ENCODE measurements at regions not wholly inside any gene's neighbourhood (a gene's known extent, or its start where the extent isn't known, plus 50 kb on each side); places are given as distances from the start of the nearest gene placed in this dataset.
A peak's percentile ranks its signal among the peaks of the same experiment; 100 is the strongest.

DNA sequence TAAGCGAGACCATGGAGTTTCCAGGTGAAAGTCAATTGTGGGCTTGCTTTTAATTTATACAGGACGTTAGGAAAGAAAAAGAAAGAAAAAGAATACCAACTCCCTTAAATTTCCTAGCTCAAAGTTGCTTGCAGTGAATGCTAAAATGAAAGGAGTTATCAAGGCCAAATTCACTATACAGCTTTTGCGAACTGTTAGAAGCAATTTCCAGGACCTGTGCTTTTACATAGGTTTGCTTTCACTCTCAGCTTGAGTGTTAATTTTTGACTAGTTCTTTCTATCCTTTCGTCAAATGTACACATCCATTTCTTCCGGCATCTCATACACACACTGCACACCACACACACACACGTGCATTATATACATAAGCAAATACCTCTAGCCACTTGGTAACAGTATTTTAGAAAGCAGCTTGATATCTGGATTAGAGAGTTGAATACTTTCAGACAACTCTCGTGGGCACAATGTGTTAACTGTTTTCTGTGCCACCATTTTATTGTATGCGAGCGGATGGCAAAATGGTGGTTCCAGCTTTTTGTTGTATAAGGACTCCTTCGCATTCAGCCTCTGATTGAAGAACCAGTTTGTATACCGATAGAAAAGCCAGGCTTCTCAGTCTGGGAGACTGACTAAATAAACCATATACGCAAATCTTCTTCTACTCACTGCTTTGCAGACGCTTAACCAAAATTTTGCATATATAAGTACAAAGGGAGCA lies 381.8 kb downstream of the MTX2 start:
- no peaks in the 10 kb centered on the region for H3K9me3 ChIP-seq (ENCODE audit: control insufficient read depth, low read length)
- H3K27ac ChIP-seq (ENCODE audit: low read length, poor library complexity, severe bottlenecking): no peak overlapping the region
- no peak overlapping the region for H3K4me3 ChIP-seq (ENCODE audit: insufficient read depth in 1 of 2, low read depth in 1 of 2, low read length in 2 of 2)
- H3K14ac ChIP-seq (ENCODE audit: low read length in 2 of 2): no peak overlapping the region
- H3K79me1 ChIP-seq (replicated peaks; ENCODE audit: low read length, poor library complexity, severe bottlenecking): no peaks in the 10 kb centered on the region
- H2BK15ac ChIP-seq (ENCODE audit: low read depth, poor library complexity, severe bottlenecking): no peak overlapping the region
- H3K36me3 ChIP-seq (ENCODE audit: control insufficient read depth in 1 of 2, insufficient read depth in 2 of 2, low read depth in 1 of 2, low read length in 2 of 2): no peaks in the 10 kb centered on the region
- H3K23ac ChIP-seq (ENCODE audit: low read length in 2 of 2): no peak overlapping the region
- no peak overlapping the region for H2BK120ac ChIP-seq (ENCODE audit: low read depth, low read length)
- no peak for DNase-seq
- WGBS: 93% methylated on average over 10 of the region's 13 CpGs
- H3K4ac ChIP-seq (ENCODE audit: low read depth in 1 of 2, low read length in 2 of 2): no peak overlapping the region
- H3K4me2 ChIP-seq (ENCODE audit: low read length, poor library complexity, severe bottlenecking): no peak overlapping the region
- H3K4me1 ChIP-seq (ENCODE audit: control insufficient read depth, insufficient read depth, low read depth, low read length): no peaks in the 10 kb centered on the region
- no peak overlapping the region for H2AK5ac ChIP-seq (ENCODE audit: low read length, severe bottlenecking)
- H2BK12ac ChIP-seq (ENCODE audit: low read length in 2 of 2): no peak overlapping the region
- peak overlapping the region; percentile 17 for H3K9ac ChIP-seq (ENCODE audit: low read length)
- H2BK5ac ChIP-seq (ENCODE audit: low read depth, low read length, poor library complexity, severe bottlenecking): no peak overlapping the region
- no peak overlapping the region for H4K91ac ChIP-seq (ENCODE audit: low read length)
- no peak overlapping the region for H2AFZ ChIP-seq (ENCODE audit: low read depth, low read length)
- H4K8ac ChIP-seq (ENCODE audit: low read length): no peak overlapping the region
- H3K27me3 ChIP-seq (ENCODE audit: control insufficient read depth in 1 of 2, insufficient read depth in 1 of 2, low read length in 2 of 2): no peaks in the 10 kb centered on the region
- no peak overlapping the region for H3K18ac ChIP-seq (ENCODE audit: low read depth in 1 of 2, low read length in 2 of 2)

DNA sequence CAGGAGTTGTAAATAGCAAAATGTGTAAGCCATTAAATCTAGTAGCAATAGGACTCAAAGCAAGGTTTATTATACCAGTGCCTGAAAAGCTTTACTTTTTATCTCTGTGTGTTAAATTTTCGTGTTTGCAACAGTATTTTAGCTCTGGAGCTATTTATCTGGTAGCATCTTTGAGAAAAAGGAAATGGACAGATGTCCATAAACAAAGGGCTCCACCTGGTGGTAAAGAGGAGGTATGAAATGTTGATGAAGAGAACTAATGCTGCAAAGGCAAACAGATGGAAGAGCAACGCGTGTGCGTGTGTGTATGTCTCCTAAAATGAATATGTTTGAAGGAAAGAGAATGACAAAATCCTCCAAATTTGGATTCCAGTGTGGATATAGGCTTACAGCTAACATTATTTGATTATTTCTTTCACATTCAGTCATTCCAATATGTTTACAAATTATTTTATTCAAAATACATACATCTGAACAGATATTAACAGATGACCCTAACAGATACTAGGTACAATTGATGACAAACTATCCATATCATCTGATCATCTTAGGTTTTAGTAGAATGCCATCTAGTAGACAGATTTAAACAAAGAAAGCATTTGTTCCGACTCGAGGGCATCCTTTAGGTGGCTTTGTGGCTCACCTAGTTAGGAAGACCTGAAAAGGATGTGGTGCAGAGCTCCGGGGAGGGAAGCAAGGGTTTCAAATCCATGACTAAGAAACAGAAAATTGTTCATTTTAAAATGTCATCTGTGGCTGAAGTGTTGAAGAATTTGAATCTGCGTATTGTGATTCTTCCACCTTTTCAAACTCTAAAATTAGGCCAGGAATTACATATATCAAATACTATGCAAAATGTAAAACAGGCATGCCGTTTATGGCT lies 383.3 kb downstream of the MTX2 start:
- no peak overlapping the region for H4K91ac ChIP-seq (ENCODE audit: low read length)
- H2AK5ac ChIP-seq (ENCODE audit: low read length, severe bottlenecking): no peak overlapping the region
- no peak overlapping the region for H3K4me2 ChIP-seq (ENCODE audit: low read length, poor library complexity, severe bottlenecking)
- no peak overlapping the region for H2AFZ ChIP-seq (ENCODE audit: low read depth, low read length)
- no peaks in the 10 kb centered on the region for H3K4me1 ChIP-seq (ENCODE audit: control insufficient read depth, insufficient read depth, low read depth, low read length)
- no peak overlapping the region for H2BK15ac ChIP-seq (ENCODE audit: low read depth, poor library complexity, severe bottlenecking)
- no peak overlapping the region for H3K4me3 ChIP-seq (ENCODE audit: insufficient read depth in 1 of 2, low read depth in 1 of 2, low read length in 2 of 2)
- no peak overlapping the region for H3K23ac ChIP-seq (ENCODE audit: low read length in 2 of 2)
- H4K8ac ChIP-seq (ENCODE audit: low read length): no peak overlapping the region
- H3K27ac ChIP-seq (ENCODE audit: low read length, poor library complexity, severe bottlenecking): no peak overlapping the region
- peak overlapping the region; percentile 39 for H3K9ac ChIP-seq (ENCODE audit: low read length)
- H2BK5ac ChIP-seq (ENCODE audit: low read depth, low read length, poor library complexity, severe bottlenecking): no peak overlapping the region
- H3K27me3 ChIP-seq (ENCODE audit: control insufficient read depth in 1 of 2, insufficient read depth in 1 of 2, low read length in 2 of 2): no peaks in the 10 kb centered on the region
- H2BK120ac ChIP-seq (ENCODE audit: low read depth, low read length): no peak overlapping the region
- no peaks in the 10 kb centered on the region for H3K9me3 ChIP-seq (ENCODE audit: control insufficient read depth, low read length)
- H3K18ac ChIP-seq (ENCODE audit: low read depth in 1 of 2, low read length in 2 of 2): no peak overlapping the region
- no peak overlapping the region for H3K4ac ChIP-seq (ENCODE audit: low read depth in 1 of 2, low read length in 2 of 2)
- no peak overlapping the region for H3K14ac ChIP-seq (ENCODE audit: low read length in 2 of 2)
- DNase-seq: peak; percentile 65
- H3K36me3 ChIP-seq (ENCODE audit: control insufficient read depth in 1 of 2, insufficient read depth in 2 of 2, low read depth in 1 of 2, low read length in 2 of 2): no peaks in the 10 kb centered on the region
- WGBS: 74% methylated on average over 6 of the region's 9 CpGs
- H3K79me1 ChIP-seq (replicated peaks; ENCODE audit: low read length, poor library complexity, severe bottlenecking): no peaks in the 10 kb centered on the region
- H2BK12ac ChIP-seq (ENCODE audit: low read length in 2 of 2): no peak overlapping the region

DNA sequence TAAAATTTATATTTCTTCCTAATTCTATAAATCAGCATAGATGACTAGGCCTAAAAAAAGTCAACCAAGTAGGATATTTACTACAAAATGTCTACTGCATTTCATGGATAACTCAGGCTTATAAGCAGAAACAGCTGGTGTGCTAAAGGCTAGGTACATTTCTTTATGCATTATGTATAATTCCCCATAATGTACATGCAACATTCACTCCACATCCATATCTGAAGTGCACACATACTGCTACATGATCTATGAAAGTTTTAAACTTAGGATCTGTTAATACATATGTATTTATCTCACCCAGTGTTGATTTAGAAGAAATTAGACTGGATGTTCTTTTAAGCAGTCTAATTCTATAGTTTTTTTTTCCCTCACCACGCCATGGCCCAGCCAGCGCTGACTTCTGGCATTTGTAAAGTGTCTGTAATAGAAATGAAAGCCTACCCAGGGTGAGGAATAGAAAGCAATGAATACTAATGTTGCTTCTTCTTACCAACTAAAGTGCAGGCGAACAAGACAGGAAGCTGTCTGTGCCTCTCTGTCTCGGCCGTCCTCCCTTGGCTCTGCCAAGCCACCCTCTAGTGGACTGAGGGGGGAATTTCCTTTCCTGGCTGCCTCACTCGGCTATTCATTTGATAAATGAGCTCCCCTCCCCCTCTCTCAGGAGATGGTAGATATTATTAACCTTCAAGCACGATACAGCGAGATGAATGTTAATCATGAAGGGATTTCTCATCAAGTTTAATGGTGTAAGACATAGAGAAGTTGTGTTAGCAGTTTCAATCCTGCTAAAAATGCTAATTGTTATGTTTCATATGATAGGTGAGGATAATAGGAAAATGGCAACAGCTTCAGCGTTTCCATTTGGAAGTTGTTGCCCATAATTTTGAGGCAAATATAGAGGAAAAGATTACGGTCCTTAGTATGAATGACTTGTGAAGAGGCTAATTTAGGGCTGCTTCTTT lies 384.5 kb downstream of the MTX2 start:
- WGBS: 24% methylated on average over 7 of the region's 10 CpGs
- no peak overlapping the region for H2AK5ac ChIP-seq (ENCODE audit: low read length, severe bottlenecking)
- H3K79me1 ChIP-seq (replicated peaks; ENCODE audit: low read length, poor library complexity, severe bottlenecking): no peaks in the 10 kb centered on the region
- no peak overlapping the region for H2BK12ac ChIP-seq (ENCODE audit: low read length in 2 of 2)
- H2BK5ac ChIP-seq (ENCODE audit: low read depth, low read length, poor library complexity, severe bottlenecking): no peak overlapping the region
- no peak overlapping the region for H3K14ac ChIP-seq (ENCODE audit: low read length in 2 of 2)
- H3K9ac ChIP-seq (ENCODE audit: low read length): peak overlapping the region; percentile 60
- no peaks in the 10 kb centered on the region for H3K9me3 ChIP-seq (ENCODE audit: control insufficient read depth, low read length)
- no peak overlapping the region for H3K23ac ChIP-seq (ENCODE audit: low read length in 2 of 2)
- H2BK120ac ChIP-seq (ENCODE audit: low read depth, low read length): no peak overlapping the region
- H3K4me2 ChIP-seq (ENCODE audit: low read length, poor library complexity, severe bottlenecking): peak overlapping the region; percentile 36
- H2AFZ ChIP-seq (ENCODE audit: low read depth, low read length): no peak overlapping the region
- no peaks in the 10 kb centered on the region for H3K36me3 ChIP-seq (ENCODE audit: control insufficient read depth in 1 of 2, insufficient read depth in 2 of 2, low read depth in 1 of 2, low read length in 2 of 2)
- no peak overlapping the region for H3K4ac ChIP-seq (ENCODE audit: low read depth in 1 of 2, low read length in 2 of 2)
- no peaks in the 10 kb centered on the region for H3K4me1 ChIP-seq (ENCODE audit: control insufficient read depth, insufficient read depth, low read depth, low read length)
- peak; percentile 69 for DNase-seq
- H2BK15ac ChIP-seq (ENCODE audit: low read depth, poor library complexity, severe bottlenecking): no peak overlapping the region
- H3K4me3 ChIP-seq (ENCODE audit: insufficient read depth in 1 of 2, low read depth in 1 of 2, low read length in 2 of 2): no peak overlapping the region
- no peak overlapping the region for H3K27ac ChIP-seq (ENCODE audit: low read length, poor library complexity, severe bottlenecking)
- no peak overlapping the region for H4K8ac ChIP-seq (ENCODE audit: low read length)
- H3K18ac ChIP-seq (ENCODE audit: low read depth in 1 of 2, low read length in 2 of 2): no peak overlapping the region
- no peaks in the 10 kb centered on the region for H3K27me3 ChIP-seq (ENCODE audit: control insufficient read depth in 1 of 2, insufficient read depth in 1 of 2, low read length in 2 of 2)
- H4K91ac ChIP-seq (ENCODE audit: low read length): no peak overlapping the region
